ENCODE measurements at regions not wholly inside any gene's neighbourhood (a gene's known extent, or its start where the extent isn't known, plus 50 kb on each side); places are given as distances from the start of the nearest gene placed in this dataset.

DNA sequence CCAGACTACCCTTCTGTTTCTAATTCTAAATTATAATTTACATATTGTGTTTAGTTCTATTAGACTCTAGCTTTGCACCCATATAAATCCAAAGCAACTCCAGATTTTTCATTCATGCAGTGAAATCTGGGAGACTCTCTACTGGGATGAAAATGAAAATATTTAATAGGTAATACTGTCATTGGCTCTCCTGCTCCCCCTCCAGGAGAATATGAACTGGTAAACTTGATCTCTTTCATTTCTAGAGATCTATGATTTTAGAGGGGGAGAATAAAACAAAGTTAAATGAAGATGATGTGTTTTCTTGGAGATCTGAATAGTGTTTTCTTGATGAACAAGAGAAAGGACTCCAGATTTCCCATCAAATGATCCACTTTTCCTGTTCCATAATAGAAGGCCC lies 104.3 kb upstream of the TMCC3 start:
- DNase-seq, result no peak
- TF ChIP-seq EZH2 (IDR thresholded peaks at IDR 0.05; ENCODE audit: borderline replicate concordance, low read depth, low read length, severe bottlenecking), result no peak
- TF ChIP-seq, protein P1, sequence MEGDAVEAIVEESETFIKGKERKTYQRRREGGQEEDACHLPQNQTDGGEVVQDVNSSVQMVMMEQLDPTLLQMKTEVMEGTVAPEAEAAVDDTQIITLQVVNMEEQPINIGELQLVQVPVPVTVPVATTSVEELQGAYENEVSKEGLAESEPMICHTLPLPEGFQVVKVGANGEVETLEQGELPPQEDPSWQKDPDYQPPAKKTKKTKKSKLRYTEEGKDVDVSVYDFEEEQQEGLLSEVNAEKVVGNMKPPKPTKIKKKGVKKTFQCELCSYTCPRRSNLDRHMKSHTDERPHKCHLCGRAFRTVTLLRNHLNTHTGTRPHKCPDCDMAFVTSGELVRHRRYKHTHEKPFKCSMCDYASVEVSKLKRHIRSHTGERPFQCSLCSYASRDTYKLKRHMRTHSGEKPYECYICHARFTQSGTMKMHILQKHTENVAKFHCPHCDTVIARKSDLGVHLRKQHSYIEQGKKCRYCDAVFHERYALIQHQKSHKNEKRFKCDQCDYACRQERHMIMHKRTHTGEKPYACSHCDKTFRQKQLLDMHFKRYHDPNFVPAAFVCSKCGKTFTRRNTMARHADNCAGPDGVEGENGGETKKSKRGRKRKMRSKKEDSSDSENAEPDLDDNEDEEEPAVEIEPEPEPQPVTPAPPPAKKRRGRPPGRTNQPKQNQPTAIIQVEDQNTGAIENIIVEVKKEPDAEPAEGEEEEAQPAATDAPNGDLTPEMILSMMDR (IDR thresholded peaks at IDR 0.05; ENCODE audit: borderline replicate concordance, extremely low read depth, low read length, poor library complexity, severe bottlenecking), result no peak
- no peak overlapping the region for H3K27ac ChIP-seq (ENCODE audit: low read length)
- H4K20me1 ChIP-seq (ENCODE audit: insufficient read depth, low read length), result no peaks in the 10 kb centered on the region
- ATAC-seq (ENCODE audit: insufficient read depth, low read depth), result no peak
- H3K36me3 ChIP-seq (ENCODE audit: insufficient read depth, low read length), result no peaks in the 10 kb centered on the region
- H3K9me3 ChIP-seq (ENCODE audit: insufficient read depth, low read length, severe bottlenecking), result no peaks in the 10 kb centered on the region
- H3K4me1 ChIP-seq (ENCODE audit: insufficient read depth, low read length), result no peaks in the 10 kb centered on the region
- no peak overlapping the region for H3K4me2 ChIP-seq (ENCODE audit: insufficient read depth, low read length)
- no peak overlapping the region for H3K9ac ChIP-seq (ENCODE audit: low read depth, low read length)
- H3K4me3 ChIP-seq (ENCODE audit: low read depth in 1 of 2, low read length in 2 of 2), result no peak overlapping the region
- H2AFZ ChIP-seq (ENCODE audit: low read depth, low read length), result no peak overlapping the region
- no peaks in the 10 kb centered on the region for H3K79me2 ChIP-seq (ENCODE audit: insufficient read depth, low read length)
- H3K27me3 ChIP-seq (ENCODE audit: insufficient read depth, low read length, poor library complexity), result peaks cover 4% of the 10 kb centered on the region

DNA sequence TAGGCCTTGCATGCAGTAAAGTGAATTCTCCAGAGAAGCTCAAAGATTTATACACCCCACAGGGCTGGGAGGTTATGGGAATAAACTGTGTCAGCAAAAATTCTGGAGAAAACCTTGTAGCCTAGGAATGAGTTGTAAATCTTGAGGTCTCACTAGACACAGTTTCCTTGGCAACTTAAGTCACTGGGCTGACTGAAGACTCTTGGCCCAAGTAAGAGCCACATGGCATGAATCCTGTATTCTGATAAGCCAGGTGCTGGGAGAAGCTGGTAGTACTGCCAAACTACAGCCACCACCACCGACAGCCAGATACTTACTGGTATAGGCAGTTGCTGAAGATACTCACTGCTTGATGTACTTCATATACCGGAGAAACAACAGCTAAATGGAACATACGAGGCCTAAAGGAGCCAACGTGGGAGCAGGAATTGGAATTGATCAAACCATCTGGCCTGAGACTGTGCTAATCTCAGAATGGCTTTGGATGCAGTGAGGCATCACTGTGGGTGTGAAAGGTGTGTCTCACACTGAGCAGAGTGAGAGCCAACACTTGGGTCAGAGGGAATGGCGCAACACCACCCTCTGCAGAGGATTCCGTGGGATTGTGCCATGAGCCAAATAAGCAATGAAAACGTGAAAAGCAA lies 102.8 kb upstream of the TMCC3 start:
- peaks cover 4% of the 10 kb centered on the region for H3K27me3 ChIP-seq (ENCODE audit: insufficient read depth, low read length, poor library complexity)
- TF ChIP-seq, protein P1 (IDR thresholded peaks at IDR 0.05; ENCODE audit: borderline replicate concordance, extremely low read depth, low read length, poor library complexity, severe bottlenecking), result no peak
- no peak for TF ChIP-seq EZH2 (IDR thresholded peaks at IDR 0.05; ENCODE audit: borderline replicate concordance, low read depth, low read length, severe bottlenecking)
- DNase-seq (no peak), ATAC-seq (ENCODE audit: insufficient read depth, low read depth) (no peak)
- H3K4me1 ChIP-seq (ENCODE audit: insufficient read depth, low read length), result no peaks in the 10 kb centered on the region
- H3K4me2 ChIP-seq (ENCODE audit: insufficient read depth, low read length), result no peak overlapping the region
- no peaks in the 10 kb centered on the region for H3K79me2 ChIP-seq (ENCODE audit: insufficient read depth, low read length)
- no peak overlapping the region for H3K9ac ChIP-seq (ENCODE audit: low read depth, low read length)
- no peak overlapping the region for H3K4me3 ChIP-seq (ENCODE audit: low read depth in 1 of 2, low read length in 2 of 2)
- no peaks in the 10 kb centered on the region for H3K36me3 ChIP-seq (ENCODE audit: insufficient read depth, low read length)
- no peaks in the 10 kb centered on the region for H3K9me3 ChIP-seq (ENCODE audit: insufficient read depth, low read length, severe bottlenecking)
- H4K20me1 ChIP-seq (ENCODE audit: insufficient read depth, low read length), result no peaks in the 10 kb centered on the region
- H3K27ac ChIP-seq (ENCODE audit: low read length), result no peak overlapping the region
- H2AFZ ChIP-seq (ENCODE audit: low read depth, low read length), result no peak overlapping the region

GRCh38 chr12:94750864-94751263 lies 100.5 kb upstream of the TMCC3 start:
- no peak for ATAC-seq (ENCODE audit: insufficient read depth, low read depth)
- H3K4me1 ChIP-seq (ENCODE audit: insufficient read depth, low read length), result no peaks in the 10 kb centered on the region
- H3K9me3 ChIP-seq (ENCODE audit: insufficient read depth, low read length, severe bottlenecking), result no peaks in the 10 kb centered on the region
- no peaks in the 10 kb centered on the region for H3K36me3 ChIP-seq (ENCODE audit: insufficient read depth, low read length)
- H4K20me1 ChIP-seq (ENCODE audit: insufficient read depth, low read length), result no peaks in the 10 kb centered on the region
- no peak for DNase-seq
- H3K4me3 ChIP-seq (ENCODE audit: low read depth in 1 of 2, low read length in 2 of 2), result no peak overlapping the region
- no peak overlapping the region for H3K9ac ChIP-seq (ENCODE audit: low read depth, low read length)
- TF ChIP-seq EZH2 (IDR thresholded peaks at IDR 0.05; ENCODE audit: borderline replicate concordance, low read depth, low read length, severe bottlenecking), result no peak
- TF ChIP-seq, protein P1 (IDR thresholded peaks at IDR 0.05; ENCODE audit: borderline replicate concordance, extremely low read depth, low read length, poor library complexity, severe bottlenecking), result no peak
- H3K27ac ChIP-seq (ENCODE audit: low read length), result no peak overlapping the region
- no peak overlapping the region for H2AFZ ChIP-seq (ENCODE audit: low read depth, low read length)
- no peaks in the 10 kb centered on the region for H3K79me2 ChIP-seq (ENCODE audit: insufficient read depth, low read length)
- H3K27me3 ChIP-seq (ENCODE audit: insufficient read depth, low read length, poor library complexity), result peaks cover 7% of the 10 kb centered on the region
- H3K4me2 ChIP-seq (ENCODE audit: insufficient read depth, low read length), result no peak overlapping the region
